Lung (tissue), 11 donors: ENCODE measurements at regions not wholly inside any gene's neighbourhood (a gene's known extent, or its start where the extent isn't known, plus 50 kb on each side); places are given as distances from the start of the nearest gene placed in this dataset.

Experiments used
- ATAC-seq: fragments of 200-7000 bp; cut with Tn5 transposase; one replicate; pipeline ENCODE4 v1.9.1; 2020; ENCODE audit warnings: moderate number of reproducible peaks; ENCODE audit not compliant: insufficient read depth, low FRiP score
- DNase-seq, 3 donors: peaks; one replicate each; pipeline ENCODE4 v3.0.0-alpha.2; 2013 to 2017
- H3K27ac ChIP-seq, 2 donors: one replicate each; pipeline ENCODE4 v1.5.1; 2013; ENCODE audit warnings: mild to moderate bottlenecking in 2 of 2, moderate library complexity in 2 of 2, control low read depth in 1 of 2, inconsistent platforms in 1 of 2, low read depth in 1 of 2, low read length in 1 of 2
- H3K27me3 ChIP-seq, 3 donors: one replicate each; pipeline ENCODE4 v1.5.1; 2013; ENCODE audit warnings: low read length in 2 of 3; ENCODE audit not compliant: control insufficient read depth in 3 of 3, insufficient read depth in 3 of 3
- H3K36me3 ChIP-seq, 4 donors: one replicate each; pipeline ENCODE4 v1.5.1; 2013; ENCODE audit warnings: low read length in 4 of 4, mild to moderate bottlenecking in 1 of 4, moderate library complexity in 1 of 4; ENCODE audit not compliant: control insufficient read depth in 4 of 4, insufficient read depth in 4 of 4
- H3K4me1 ChIP-seq, 5 donors: one replicate each; pipeline ENCODE4 v1.5.1; 2013; ENCODE audit warnings: low read length in 5 of 5, mild to moderate bottlenecking in 2 of 5, moderate library complexity in 1 of 5; ENCODE audit not compliant: control insufficient read depth in 5 of 5, insufficient read depth in 5 of 5
- H3K4me3 ChIP-seq: one replicate; pipeline ENCODE4 v1.5.1; 2013; ENCODE audit warnings: mild to moderate bottlenecking, control low read depth, moderate library complexity
- H3K9ac ChIP-seq, 2 donors: one replicate each; pipeline ENCODE4 v1.5.1; 2013; ENCODE audit warnings: low read length in 2 of 2, control low read depth in 1 of 2; ENCODE audit not compliant: insufficient read depth in 1 of 2
- H3K9me3 ChIP-seq, 4 donors: one replicate each; pipeline ENCODE4 v1.5.1; 2013; ENCODE audit warnings: low read length in 3 of 4, mild to moderate bottlenecking in 1 of 4, moderate library complexity in 1 of 4; ENCODE audit not compliant: control insufficient read depth in 4 of 4, insufficient read depth in 3 of 4
- WGBS, 2 donors: extraction: QIAGEN DNeasy Blood & Tissue Kit; methylation state at CpG; one replicate each; pipeline ENCODE4 v1.1.7; 2013; 5-methylcytosine and 5-hydroxymethylcytosine counted together
- TF ChIP-seq, protein P1 (sequence below): IDR thresholded peaks from 2 replicates; pipeline ENCODE4 v1.5.1; 2012; ENCODE audit warnings: mild to moderate bottlenecking; ENCODE audit errors: control extremely low read depth, extremely low read depth
- donor health status: control.
- donor health status: control.
- donor health status: Bipolar disorder and iron deficiency.
- donor health status: healthy.
- donor health status: DM: yes; HTN: yes; CAD: no.

DNA sequence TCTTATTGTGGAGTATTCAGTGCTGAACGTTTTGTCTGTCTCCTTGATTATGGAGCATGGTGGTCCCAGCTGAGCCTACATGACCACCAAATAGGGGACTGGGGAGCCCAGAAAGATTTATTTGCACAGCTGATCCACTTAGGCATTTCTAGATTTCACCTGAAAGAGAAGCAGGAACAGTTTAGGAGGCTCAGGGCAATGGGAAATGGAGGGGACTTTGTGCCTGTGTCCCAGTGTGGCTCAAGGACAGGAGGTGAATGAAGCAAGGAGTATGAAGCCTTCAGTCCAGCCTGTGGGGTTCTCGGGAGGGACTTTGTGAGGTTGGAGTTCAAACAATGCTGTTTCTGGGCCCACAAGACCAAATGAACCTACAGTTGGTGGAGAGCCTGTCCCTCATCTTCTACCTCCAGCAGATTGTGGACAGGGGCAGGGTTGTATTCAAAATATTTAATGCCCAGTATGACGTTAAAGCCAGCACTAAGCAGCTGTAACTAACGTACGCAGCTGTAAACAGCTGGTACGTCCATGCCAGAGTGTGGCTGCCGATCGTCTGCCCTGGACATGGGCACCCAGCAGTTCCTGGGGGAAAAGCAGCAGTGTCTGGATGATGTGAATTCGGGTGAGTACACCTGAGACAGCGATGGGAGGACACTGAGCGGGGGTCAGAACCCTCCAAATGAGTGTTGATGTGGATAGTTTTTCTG, 164.9 kb upstream of the RAB4A start:
- Histone ChIP-seq H3K36me3 (no peaks in the 10 kb centered on the region), H3K27me3 (no peaks in the 10 kb centered on the region), H3K9me3 (peaks cover 0 to 2% (median 0%) of the 10 kb centered on the region in 4 donors), H3K27ac (no peak overlapping the region), H3K4me1 (peaks cover 0 to 14% (median 3%) of the 10 kb centered on the region in 5 donors), H3K4me3 (no peak overlapping the region), H3K9ac (no peak overlapping the region)
- DNase-seq (no peak), ATAC-seq (no peak)
- WGBS, 2 donors: 89% methylated on average over 11 of the region's 11 CpGs
- TF ChIP-seq, protein P1, sequence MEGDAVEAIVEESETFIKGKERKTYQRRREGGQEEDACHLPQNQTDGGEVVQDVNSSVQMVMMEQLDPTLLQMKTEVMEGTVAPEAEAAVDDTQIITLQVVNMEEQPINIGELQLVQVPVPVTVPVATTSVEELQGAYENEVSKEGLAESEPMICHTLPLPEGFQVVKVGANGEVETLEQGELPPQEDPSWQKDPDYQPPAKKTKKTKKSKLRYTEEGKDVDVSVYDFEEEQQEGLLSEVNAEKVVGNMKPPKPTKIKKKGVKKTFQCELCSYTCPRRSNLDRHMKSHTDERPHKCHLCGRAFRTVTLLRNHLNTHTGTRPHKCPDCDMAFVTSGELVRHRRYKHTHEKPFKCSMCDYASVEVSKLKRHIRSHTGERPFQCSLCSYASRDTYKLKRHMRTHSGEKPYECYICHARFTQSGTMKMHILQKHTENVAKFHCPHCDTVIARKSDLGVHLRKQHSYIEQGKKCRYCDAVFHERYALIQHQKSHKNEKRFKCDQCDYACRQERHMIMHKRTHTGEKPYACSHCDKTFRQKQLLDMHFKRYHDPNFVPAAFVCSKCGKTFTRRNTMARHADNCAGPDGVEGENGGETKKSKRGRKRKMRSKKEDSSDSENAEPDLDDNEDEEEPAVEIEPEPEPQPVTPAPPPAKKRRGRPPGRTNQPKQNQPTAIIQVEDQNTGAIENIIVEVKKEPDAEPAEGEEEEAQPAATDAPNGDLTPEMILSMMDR: no peak

DNA sequence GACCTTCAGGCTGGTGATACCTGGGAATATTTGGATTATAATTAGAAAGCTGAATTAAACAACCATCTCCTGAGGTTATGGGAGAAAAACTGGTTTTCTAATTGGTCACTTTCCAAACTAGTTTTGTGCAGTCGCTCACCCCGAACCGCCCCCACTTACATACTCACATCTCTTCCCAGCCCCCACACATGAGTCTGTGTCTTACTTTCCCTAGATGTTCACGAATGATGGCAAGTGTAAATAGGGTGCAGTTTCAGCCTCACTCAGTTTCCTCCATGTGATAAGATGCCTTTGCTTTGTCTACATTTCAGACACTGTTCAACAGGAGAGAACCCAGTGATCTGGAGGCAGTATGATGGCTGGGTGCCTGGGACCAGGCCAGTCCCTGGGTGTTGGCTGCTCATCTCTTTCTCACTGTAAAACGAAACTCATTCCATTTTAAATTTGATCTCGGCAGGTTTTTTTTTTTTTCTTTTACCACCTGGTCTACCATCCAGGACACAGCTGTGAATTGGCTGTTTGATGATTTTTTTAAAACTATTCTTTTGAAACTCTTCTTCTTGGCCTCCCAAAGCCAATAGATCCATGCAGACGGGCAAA, 164.3 kb upstream of the RAB4A start:
- WGBS, 2 donors: 84% methylated on average over 7 of the region's 7 CpGs
- H3K27ac ChIP-seq: no peak overlapping the region
- no peak overlapping the region for H3K4me3 ChIP-seq
- H3K4me1 ChIP-seq: peaks cover 0 to 15% (median 3%) of the 10 kb centered on the region in 5 donors
- no peak for ATAC-seq
- H3K36me3 ChIP-seq: no peaks in the 10 kb centered on the region
- no peak overlapping the region for H3K9ac ChIP-seq
- TF ChIP-seq, protein P1: no peak
- no peak for DNase-seq
- H3K27me3 ChIP-seq: no peaks in the 10 kb centered on the region
- peaks cover 0 to 2% (median 0%) of the 10 kb centered on the region in 4 donors for H3K9me3 ChIP-seq

DNA sequence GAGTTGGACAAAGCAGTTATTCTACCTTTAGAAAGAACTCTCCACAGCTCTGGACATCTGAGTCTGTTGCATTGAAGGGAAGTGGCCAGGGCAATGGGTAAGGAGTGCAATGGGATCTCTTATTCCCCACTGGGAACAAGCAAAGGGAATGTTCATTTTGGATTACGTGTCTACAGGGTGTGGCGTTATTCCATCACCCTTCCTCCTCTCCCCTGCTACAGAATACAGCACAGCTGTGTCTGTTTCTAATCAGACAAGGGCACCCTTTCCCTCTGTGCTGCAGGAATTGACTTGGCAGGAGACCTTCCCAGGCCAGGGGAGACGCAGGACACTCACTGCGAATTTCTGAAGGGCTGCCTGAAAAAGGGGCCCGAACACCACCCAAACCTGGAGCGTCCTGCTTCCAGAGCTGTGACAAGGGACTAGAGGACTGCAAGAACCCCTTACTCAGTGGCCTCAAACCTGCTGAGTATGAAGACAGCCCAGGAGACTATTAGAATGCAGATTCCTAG, 163.6 kb upstream of the RAB4A start:
- Histone ChIP-seq H3K4me3 (no peak overlapping the region), H3K9ac (no peak overlapping the region), H3K36me3 (no peaks in the 10 kb centered on the region), H3K27me3 (no peaks in the 10 kb centered on the region), H3K27ac (no peak overlapping the region), H3K4me1 (peaks cover 0 to 22% (median 3%) of the 10 kb centered on the region in 5 donors), H3K9me3 (peaks cover 0 to 2% (median 0%) of the 10 kb centered on the region in 4 donors)
- ATAC-seq (no peak), DNase-seq (no peak)
- TF ChIP-seq, protein P1: no peak
- 93 to 94% methylated on average over 6 of the region's 6 CpGs for WGBS, 2 donors
